Neural progenitor cell (in vitro differentiated cells): ENCODE measurements at regions not wholly inside any gene's neighbourhood (a gene's known extent, or its start where the extent isn't known, plus 50 kb on each side); places are given as distances from the start of the nearest gene placed in this dataset.

Experiments
- EZH2 ChIP-seq: fragments of 200-600 bp; sonication (generic); IDR thresholded peaks from 2 replicates; pipeline ENCODE4 v1.6.1; 2017; ENCODE audit warnings: antibody characterized with exemption, mild to moderate bottlenecking, moderate library complexity
- TF ChIP-seq, protein P1 (sequence below): fragments of 200-600 bp; sonication (generic); IDR thresholded peaks from 2 replicates; pipeline ENCODE4 v1.5.1; 2017; ENCODE audit warnings: antibody characterized with exemption, mild to moderate bottlenecking

DNA sequence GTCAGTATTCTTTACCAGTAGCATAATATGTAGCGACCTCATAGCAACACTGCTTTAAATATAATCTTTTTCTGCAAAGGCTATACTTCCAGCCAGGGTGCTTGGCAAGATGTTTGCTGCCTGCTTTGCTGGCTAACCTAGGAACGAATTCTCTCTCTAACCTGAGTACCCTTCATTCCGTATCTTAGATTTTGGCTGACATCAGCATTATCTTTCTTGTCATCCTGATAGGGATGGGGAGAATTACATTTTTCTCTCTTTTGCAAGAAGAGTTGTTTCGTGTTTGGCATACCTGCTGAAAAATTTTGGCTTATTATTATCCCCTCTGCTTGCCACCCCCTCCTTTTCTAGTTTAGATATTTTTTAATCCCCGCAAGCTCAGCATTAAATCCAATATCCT lies 91.2 kb upstream of the CLMP start:
- TF ChIP-seq, protein P1, sequence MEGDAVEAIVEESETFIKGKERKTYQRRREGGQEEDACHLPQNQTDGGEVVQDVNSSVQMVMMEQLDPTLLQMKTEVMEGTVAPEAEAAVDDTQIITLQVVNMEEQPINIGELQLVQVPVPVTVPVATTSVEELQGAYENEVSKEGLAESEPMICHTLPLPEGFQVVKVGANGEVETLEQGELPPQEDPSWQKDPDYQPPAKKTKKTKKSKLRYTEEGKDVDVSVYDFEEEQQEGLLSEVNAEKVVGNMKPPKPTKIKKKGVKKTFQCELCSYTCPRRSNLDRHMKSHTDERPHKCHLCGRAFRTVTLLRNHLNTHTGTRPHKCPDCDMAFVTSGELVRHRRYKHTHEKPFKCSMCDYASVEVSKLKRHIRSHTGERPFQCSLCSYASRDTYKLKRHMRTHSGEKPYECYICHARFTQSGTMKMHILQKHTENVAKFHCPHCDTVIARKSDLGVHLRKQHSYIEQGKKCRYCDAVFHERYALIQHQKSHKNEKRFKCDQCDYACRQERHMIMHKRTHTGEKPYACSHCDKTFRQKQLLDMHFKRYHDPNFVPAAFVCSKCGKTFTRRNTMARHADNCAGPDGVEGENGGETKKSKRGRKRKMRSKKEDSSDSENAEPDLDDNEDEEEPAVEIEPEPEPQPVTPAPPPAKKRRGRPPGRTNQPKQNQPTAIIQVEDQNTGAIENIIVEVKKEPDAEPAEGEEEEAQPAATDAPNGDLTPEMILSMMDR, result no peak
- TF ChIP-seq EZH2, result no peak
